Astrocyte of the spinal cord (primary cell): ENCODE measurements at regions not wholly inside any gene's neighbourhood (a gene's known extent, or its start where the extent isn't known, plus 50 kb on each side); places are given as distances from the start of the nearest gene placed in this dataset.
"Not testable (repeated sequence)": the region's sequence is repeated elsewhere in the genome, so short reads cannot be mapped to it uniquely, and the experiment has no call there.

Experiments
- DNase-seq: peaks from one replicate; pipeline ENCODE4 v3.0.0; 2011; ENCODE audit warnings: low read depth, low spot score
- H3K4me3 ChIP-seq: 2 replicates; pipeline ENCODE4 v1.5.1; 2011; ENCODE audit warnings: low read depth, mild to moderate bottlenecking, low read length, moderate library complexity
- in situ Hi-C: cut with HindIII; loops from 2 replicates; pipeline ENCODE4 v1.10.0; 2017; ENCODE audit warnings: low sequenced_read_pairs
- TF ChIP-seq, protein P1 (sequence below): IDR thresholded peaks from 2 replicates; pipeline ENCODE4 v1.5.1; 2012; ENCODE audit warnings: low read depth, mild to moderate bottlenecking, low read length, inconsistent platforms

DNA sequence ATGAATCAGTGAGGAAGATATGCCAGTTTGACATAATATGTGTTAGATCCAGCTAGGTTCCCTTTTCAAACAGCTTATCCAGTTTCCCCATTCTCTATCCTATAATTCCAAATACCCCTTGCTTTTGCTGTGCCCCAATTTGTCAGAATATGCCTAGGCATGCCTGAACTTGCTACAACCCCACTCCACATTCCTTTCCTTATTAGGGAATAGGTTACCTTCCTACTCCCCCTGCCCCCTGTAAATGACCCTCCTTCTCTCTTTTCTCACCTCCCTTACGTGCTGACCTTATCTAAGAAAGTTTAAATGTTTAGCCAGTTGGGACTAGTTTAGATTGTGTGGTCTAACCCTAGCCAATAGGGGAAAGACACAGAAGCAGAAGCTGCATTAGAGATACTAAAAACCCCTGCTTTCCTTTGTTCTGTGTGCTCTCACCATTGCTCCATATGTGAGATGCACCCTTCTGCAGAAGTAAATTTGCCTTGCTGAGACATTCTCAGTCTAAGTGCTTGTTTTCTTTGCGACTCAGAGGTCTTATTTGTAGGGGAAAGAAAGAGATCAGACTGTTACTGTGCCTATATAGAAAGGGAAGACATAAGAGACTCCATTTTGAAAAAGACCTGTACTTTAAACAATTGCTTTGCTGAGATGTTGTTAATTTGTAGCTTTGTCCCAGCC lies 267.8 kb downstream of the SH2D4B start:
- H3K4me3 ChIP-seq: no peak overlapping the region
- in situ Hi-C loops: no loop called here
- no peak for DNase-seq
- TF ChIP-seq, protein P1, sequence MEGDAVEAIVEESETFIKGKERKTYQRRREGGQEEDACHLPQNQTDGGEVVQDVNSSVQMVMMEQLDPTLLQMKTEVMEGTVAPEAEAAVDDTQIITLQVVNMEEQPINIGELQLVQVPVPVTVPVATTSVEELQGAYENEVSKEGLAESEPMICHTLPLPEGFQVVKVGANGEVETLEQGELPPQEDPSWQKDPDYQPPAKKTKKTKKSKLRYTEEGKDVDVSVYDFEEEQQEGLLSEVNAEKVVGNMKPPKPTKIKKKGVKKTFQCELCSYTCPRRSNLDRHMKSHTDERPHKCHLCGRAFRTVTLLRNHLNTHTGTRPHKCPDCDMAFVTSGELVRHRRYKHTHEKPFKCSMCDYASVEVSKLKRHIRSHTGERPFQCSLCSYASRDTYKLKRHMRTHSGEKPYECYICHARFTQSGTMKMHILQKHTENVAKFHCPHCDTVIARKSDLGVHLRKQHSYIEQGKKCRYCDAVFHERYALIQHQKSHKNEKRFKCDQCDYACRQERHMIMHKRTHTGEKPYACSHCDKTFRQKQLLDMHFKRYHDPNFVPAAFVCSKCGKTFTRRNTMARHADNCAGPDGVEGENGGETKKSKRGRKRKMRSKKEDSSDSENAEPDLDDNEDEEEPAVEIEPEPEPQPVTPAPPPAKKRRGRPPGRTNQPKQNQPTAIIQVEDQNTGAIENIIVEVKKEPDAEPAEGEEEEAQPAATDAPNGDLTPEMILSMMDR: no peak

DNA sequence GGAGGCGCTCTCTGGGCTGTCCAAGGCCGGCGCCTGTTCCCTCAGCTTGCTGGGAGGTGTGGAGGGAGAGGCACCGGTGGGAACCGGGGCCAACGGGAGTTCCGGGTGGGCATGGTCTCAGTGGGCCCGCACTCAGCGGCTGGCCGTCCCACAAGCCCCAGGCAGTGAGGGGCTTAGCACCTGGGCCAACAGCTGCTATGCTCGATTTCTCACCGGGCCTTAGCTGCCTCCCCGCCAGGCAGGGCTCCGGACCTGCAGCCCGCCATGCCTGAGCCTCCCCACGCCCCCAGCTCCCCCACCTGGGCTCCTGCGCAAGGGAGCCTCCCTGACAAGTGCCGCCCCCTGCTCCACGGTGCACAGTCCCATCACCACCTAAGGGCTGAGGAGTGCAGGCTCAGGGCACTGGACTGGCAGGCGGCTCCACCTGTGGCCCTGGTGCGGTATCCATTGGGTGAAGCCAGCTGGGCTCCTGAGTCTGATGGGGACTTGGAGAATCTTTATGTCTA lies 276.5 kb downstream of the SH2D4B start:
- in situ Hi-C loops: no loop called here
- TF ChIP-seq, protein P1: no peak
- no peak overlapping the region for H3K4me3 ChIP-seq
- no peak for DNase-seq

GRCh38 chr10:80829151-80829550 lies 291.4 kb downstream of the SH2D4B start:
- TF ChIP-seq, protein P1: no peak
- DNase-seq: no peak
- H3K4me3 ChIP-seq: no peak overlapping the region
- in situ Hi-C loops: no loop called here

DNA sequence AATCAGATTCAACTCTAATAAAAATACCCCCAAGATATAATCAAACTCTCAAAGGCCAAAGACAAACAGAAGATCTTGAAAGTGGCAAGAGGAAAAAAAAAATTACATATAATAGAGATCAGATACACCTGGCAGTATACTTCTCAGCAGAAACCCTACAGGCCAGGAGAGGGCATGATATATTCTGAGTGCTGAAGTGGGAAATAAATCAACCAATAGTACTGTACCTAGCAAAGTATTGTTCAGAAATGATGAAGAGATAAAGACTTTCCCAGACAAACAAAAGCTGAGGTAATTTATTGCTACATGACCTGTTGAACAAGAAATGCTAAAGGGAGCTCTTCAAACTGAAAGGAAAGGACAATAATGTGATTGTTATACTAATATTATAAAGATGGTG lies 291.9 kb downstream of the SH2D4B start:
- no peak overlapping the region for H3K4me3 ChIP-seq
- TF ChIP-seq, protein P1: no peak

GRCh38 chr10:80832693-80833092 lies 295.0 kb downstream of the SH2D4B start:
- H3K4me3 ChIP-seq, DNase-seq, in situ Hi-C loops: not testable (repeated sequence)

More for the DNA sequence above, 291.9 kb downstream of the SH2D4B start:
- DNase-seq: no peak
- in situ Hi-C loops: no loop called here

DNA sequence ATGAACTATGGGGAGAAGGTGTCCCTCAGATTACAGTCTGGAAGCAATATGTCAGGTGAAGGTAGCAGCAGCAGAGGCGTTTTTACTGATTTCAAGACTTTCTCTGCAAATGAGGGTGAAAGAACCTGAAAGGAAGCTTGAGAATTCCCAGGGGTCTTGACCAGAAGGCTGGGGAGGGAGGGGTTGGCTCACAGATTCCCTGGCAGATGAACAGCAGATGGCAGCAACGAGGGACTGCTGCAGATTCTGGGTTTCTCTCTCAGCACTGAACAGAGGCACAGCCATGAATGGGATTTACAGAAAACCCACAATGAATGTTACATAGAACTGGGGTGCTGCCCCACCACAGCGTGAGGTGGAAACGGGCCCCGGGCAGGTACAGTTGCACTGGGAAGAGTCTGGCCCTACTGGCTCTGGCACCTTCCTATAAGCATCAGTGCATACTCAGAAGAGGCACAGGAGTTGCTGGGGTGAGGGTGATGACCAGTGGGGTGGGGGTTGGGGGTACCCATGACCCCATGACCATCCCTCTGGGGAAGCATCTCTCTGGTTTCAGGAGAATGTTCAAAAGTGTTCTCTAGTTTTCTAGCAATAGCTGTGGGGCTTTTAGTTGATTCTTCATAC lies 317.8 kb downstream of the SH2D4B start:
- in situ Hi-C loops: no loop called here
- no peak for DNase-seq
- no peak overlapping the region for H3K4me3 ChIP-seq
- TF ChIP-seq, protein P1: peak; percentile 1

DNA sequence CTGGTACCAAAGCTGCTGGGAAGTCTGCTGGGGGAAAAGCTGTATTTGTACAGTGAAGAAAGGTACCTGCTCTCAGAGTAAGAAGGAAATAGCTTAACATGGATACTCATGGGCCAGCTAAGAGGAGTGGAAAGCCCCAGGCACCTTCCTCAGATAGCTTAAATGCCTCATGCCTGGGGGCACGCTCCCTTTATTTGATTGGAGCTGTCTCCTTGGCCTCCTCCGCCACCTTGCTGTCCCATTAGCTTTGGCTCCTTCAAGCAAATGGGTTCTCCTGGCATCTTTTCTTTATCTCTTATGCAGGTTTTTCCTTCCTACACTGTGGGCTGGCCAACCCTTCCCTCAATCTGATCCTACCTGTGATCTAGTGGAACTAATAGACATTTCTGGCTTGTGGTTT lies 318.5 kb downstream of the SH2D4B start:
- TF ChIP-seq, protein P1: no peak
- in situ Hi-C loops: no loop called here
- no peak for DNase-seq
- H3K4me3 ChIP-seq: no peak overlapping the region

GRCh38 chr10:80859279-80859678 lies 321.6 kb downstream of the SH2D4B start:
- H3K4me3 ChIP-seq, in situ Hi-C loops, DNase-seq: not testable (repeated sequence)
